Mesendoderm (in vitro differentiated cells): ENCODE measurements at regions not wholly inside any gene's neighbourhood (a gene's known extent, or its start where the extent isn't known, plus 50 kb on each side); places are given as distances from the start of the nearest gene placed in this dataset. TPM values are rescaled to one million over a fixed set of nuclear protein-coding genes. Genes with fewer than 3 reads are reported as not detected.

Experiments used
- DNase-seq: peaks from one replicate; pipeline ENCODE4 v3.0.0; 2013
- H2AK5ac ChIP-seq: 2 replicates; pipeline ENCODE4 v1.6.1; 2013; ENCODE audit warnings: low read length, inconsistent platforms
- H2BK120ac ChIP-seq: 2 replicates; pipeline ENCODE4 v1.6.1; 2013; ENCODE audit warnings: low read depth, mild to moderate bottlenecking, low read length, moderate library complexity, mixed read lengths
- H2BK15ac ChIP-seq: replicated peaks from 2 replicates; pipeline ENCODE4 v1.6.1; 2013; ENCODE audit warnings: low read depth, mild to moderate bottlenecking, moderate library complexity
- H2BK5ac ChIP-seq: 2 replicates; pipeline ENCODE4 v1.6.1; 2013; ENCODE audit warnings: low read length, inconsistent platforms
- H3K18ac ChIP-seq: 2 replicates; pipeline ENCODE4 v1.6.1; 2013; ENCODE audit warnings: mild to moderate bottlenecking, low read length, mixed read lengths
- H3K23ac ChIP-seq: one replicate; pipeline ENCODE4 v1.6.1; 2013; ENCODE audit warnings: low read length
- H3K27ac ChIP-seq: 2 replicates; pipeline ENCODE4 v1.5.1; 2013; ENCODE audit warnings: low read depth, mild to moderate bottlenecking, inconsistent platforms, low read length, moderate library complexity
- H3K27me3 ChIP-seq: 2 replicates; pipeline ENCODE4 v1.6.1; 2013; ENCODE audit warnings: low read length, control low read depth, mild to moderate bottlenecking, inconsistent platforms; ENCODE audit not compliant: insufficient read depth, poor library complexity
- H3K36me3 ChIP-seq: 2 replicates; pipeline ENCODE4 v1.6.1; 2013; ENCODE audit warnings: low read length, inconsistent platforms; ENCODE audit not compliant: control insufficient read depth, insufficient read depth
- H3K4ac ChIP-seq: one replicate; pipeline ENCODE4 v1.6.1; 2013; ENCODE audit warnings: low read depth, mild to moderate bottlenecking, low read length, moderate library complexity
- H3K4me1 ChIP-seq: 2 replicates; pipeline ENCODE4 v1.6.1; 2013; ENCODE audit warnings: low read depth, low read length, inconsistent platforms; ENCODE audit not compliant: control insufficient read depth
- H3K4me2 ChIP-seq: 2 replicates; pipeline ENCODE4 v1.6.1; 2013; ENCODE audit warnings: low read length
- H3K4me3 ChIP-seq: 2 replicates; pipeline ENCODE4 v1.5.1; 2013; ENCODE audit warnings: mild to moderate bottlenecking, low read length
- H3K56ac ChIP-seq: one replicate; pipeline ENCODE4 v1.6.1; 2013; ENCODE audit warnings: low read length
- H3K79me1 ChIP-seq: 2 replicates; pipeline ENCODE4 v1.6.1; 2013; ENCODE audit warnings: low read length, inconsistent platforms
- H3K79me2 ChIP-seq: 2 replicates; pipeline ENCODE4 v1.6.1; 2013; ENCODE audit warnings: mild to moderate bottlenecking, low read length; ENCODE audit not compliant: control insufficient read depth, insufficient read depth
- H3K9ac ChIP-seq: 2 replicates; pipeline ENCODE4 v1.6.1; 2013; ENCODE audit warnings: low read length, inconsistent platforms
- H4K5ac ChIP-seq: one replicate; pipeline ENCODE4 v1.6.1; 2013; ENCODE audit warnings: low read length
- H4K8ac ChIP-seq: one replicate; pipeline ENCODE4 v1.6.1; 2013; ENCODE audit warnings: low read depth, mild to moderate bottlenecking, control low read depth, low read length, moderate library complexity
- WGBS: extraction: QIAGEN DNeasy Blood & Tissue Kit; methylation state at CpG from one replicate; pipeline ENCODE4 v1.1.7; 2013; ENCODE audit warnings: low lambda C conversion rate, missing lambda C conversion rate; ENCODE audit not compliant: insufficient coverage; ENCODE audit errors: extremely low coverage; 5-methylcytosine and 5-hydroxymethylcytosine counted together
- small RNA-seq: library from polyadenylated mRNA; stranded (forward); fragments of <200 nt; extraction: miRNeasy Mini kit (QIAGEN cat#:217004); gene quantifications from one replicate; pipeline ENCODE3, GENCODE V24; 2013; ENCODE audit not compliant: insufficient read depth

- Histone ChIP-seq H4K8ac (no peak overlapping the region), H2AK5ac (no peak overlapping the region)
These were observed 111.0 kb downstream of the SP3 start for GRCh38 chr2:173854141-173854540.

DNA sequence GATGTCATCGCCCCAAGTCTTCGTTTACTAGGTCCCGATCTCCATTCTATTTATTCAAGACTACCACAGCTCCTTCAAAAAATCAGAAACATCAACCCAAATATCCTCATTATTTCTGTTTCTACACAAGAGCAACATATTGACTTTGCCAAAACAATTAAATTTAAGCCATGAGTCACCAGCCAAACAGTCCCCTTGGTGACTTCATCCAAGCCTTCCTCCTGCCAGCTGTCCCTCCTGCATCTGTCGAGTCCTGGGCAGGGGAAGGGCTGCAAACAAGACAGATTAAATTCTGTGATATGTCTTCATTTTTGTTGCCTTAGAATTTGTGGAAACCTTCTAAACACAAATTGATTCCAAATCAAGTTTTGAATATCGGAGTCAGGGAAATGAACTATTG is 110.3 kb downstream of the SP3 start:
- Histone ChIP-seq H2BK120ac (no peak overlapping the region), H3K27ac (no peak overlapping the region)
- no peak for DNase-seq

More at GRCh38 chr2:173854141-173854540, 111.0 kb downstream of the SP3 start:
- Histone ChIP-seq H3K79me1 (no peaks in the 10 kb centered on the region), H3K18ac (no peak overlapping the region), H3K4me2 (no peak overlapping the region), H3K4me3 (no peak overlapping the region), H3K36me3 (no peaks in the 10 kb centered on the region), H3K4me1 (no peaks in the 10 kb centered on the region), H3K27ac (no peak overlapping the region), H4K5ac (no peak overlapping the region), H2BK15ac (no peak overlapping the region), H3K27me3 (no peaks in the 10 kb centered on the region), H3K23ac (no peak overlapping the region), H2BK120ac (no peak overlapping the region), H3K9ac (no peak overlapping the region), H2BK5ac (no peak overlapping the region), H3K4ac (no peak overlapping the region), H3K56ac (no peak overlapping the region), H3K79me2 (no peaks in the 10 kb centered on the region)
- no peak for DNase-seq
- WGBS = no CpG with 5 or more reads among the region's 6 CpGs

GRCh38 chr2:173855661-173856060 is 109.5 kb downstream of the SP3 start:
- no peak for DNase-seq
- H3K56ac ChIP-seq = no peak overlapping the region
- no peak overlapping the region for H3K4me2 ChIP-seq
- H3K9ac ChIP-seq = no peak overlapping the region
- H3K4ac ChIP-seq = no peak overlapping the region
- H2AK5ac ChIP-seq = no peak overlapping the region
- H4K5ac ChIP-seq = no peak overlapping the region
- H3K18ac ChIP-seq = no peak overlapping the region
- H3K27me3 ChIP-seq = no peaks in the 10 kb centered on the region
- no peaks in the 10 kb centered on the region for H3K36me3 ChIP-seq
- H4K8ac ChIP-seq = no peak overlapping the region
- no peak overlapping the region for H2BK15ac ChIP-seq
- no peaks in the 10 kb centered on the region for H3K79me1 ChIP-seq
- H2BK5ac ChIP-seq = no peak overlapping the region
- no peak overlapping the region for H3K27ac ChIP-seq
- H2BK120ac ChIP-seq = no peak overlapping the region
- H3K4me1 ChIP-seq = no peaks in the 10 kb centered on the region
- WGBS = no CpG with 5 or more reads among the region's 2 CpGs
- no peak overlapping the region for H3K4me3 ChIP-seq
- H3K79me2 ChIP-seq = no peaks in the 10 kb centered on the region
- no peak overlapping the region for H3K23ac ChIP-seq

More for the DNA sequence above, 110.3 kb downstream of the SP3 start:
- H3K27me3 ChIP-seq = no peaks in the 10 kb centered on the region
- H2BK5ac ChIP-seq = no peak overlapping the region
- H3K4me3 ChIP-seq = no peak overlapping the region
- no peak overlapping the region for H3K4ac ChIP-seq
- H2BK15ac ChIP-seq = no peak overlapping the region
- no peaks in the 10 kb centered on the region for H3K79me1 ChIP-seq
- WGBS = no CpG with 5 or more reads among the region's 5 CpGs
- no peak overlapping the region for H3K56ac ChIP-seq
- H3K36me3 ChIP-seq = no peaks in the 10 kb centered on the region
- no peak overlapping the region for H2AK5ac ChIP-seq
- no peak overlapping the region for H3K18ac ChIP-seq
- H3K4me1 ChIP-seq = no peaks in the 10 kb centered on the region
- H3K23ac ChIP-seq = no peak overlapping the region
- H3K79me2 ChIP-seq = no peaks in the 10 kb centered on the region
- H4K8ac ChIP-seq = no peak overlapping the region
- no peak overlapping the region for H4K5ac ChIP-seq
- no peak overlapping the region for H3K9ac ChIP-seq
- no peak overlapping the region for H3K4me2 ChIP-seq

Small RNAs in the stretch of these regions (small RNA-seq; reads per million reads assigned to genes)
- not detected for gene AC013410.2
